HG02798 (cell line): ENCODE measurements at regions not wholly inside any gene's neighbourhood (a gene's known extent, or its start where the extent isn't known, plus 50 kb on each side); places are given as distances from the start of the nearest gene placed in this dataset.

Experiments used
- ATAC-seq: cut with Tn5 transposase; IDR thresholded peaks from one replicate; pipeline ENCODE4 v1.9.1; 2021; ENCODE audit warnings: mild to moderate bottlenecking; ENCODE audit not compliant: unreplicated experiment, poor library complexity

DNA sequence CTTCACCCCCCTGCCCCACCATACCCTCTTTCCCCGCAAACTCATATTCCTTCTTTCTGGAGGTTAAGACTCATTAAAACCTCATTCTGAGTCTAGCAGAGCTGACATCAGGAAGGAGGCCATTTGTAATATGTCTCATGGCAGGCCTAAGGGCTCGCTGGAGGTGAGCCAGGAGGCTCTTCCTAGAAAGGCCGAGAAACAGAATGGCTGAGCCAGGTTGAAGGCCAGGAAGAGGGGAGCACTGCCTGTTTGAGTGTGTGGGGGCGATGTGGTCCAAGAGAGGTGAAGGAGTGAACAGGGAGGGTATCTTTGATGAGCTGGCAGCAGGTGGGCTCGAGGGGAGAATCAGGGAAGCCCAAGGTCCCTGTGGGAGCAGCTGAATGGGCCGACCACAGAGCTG is 317.3 kb downstream of the TLE3 start:
- no peak for ATAC-seq

DNA sequence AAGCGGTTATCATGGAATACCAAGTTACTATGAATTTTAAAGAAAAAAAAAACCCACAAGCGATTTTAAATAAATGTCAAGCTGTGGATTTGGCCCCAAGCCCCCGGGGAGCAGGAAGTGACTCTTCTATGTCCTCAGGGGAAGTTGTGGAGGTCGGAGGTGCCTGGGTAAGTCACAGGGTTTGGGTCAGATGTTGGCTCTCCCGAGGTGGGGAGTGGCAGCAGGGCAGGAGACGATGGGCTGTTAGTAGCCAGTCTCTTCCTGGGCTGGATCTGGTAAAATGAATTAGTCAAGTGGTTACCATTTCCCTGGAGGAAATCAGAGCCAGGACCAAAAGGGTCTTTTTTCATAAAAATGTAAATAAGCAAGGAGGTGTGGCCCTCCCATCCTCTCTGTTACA is 316.7 kb downstream of the TLE3 start:
- no peak for ATAC-seq

DNA sequence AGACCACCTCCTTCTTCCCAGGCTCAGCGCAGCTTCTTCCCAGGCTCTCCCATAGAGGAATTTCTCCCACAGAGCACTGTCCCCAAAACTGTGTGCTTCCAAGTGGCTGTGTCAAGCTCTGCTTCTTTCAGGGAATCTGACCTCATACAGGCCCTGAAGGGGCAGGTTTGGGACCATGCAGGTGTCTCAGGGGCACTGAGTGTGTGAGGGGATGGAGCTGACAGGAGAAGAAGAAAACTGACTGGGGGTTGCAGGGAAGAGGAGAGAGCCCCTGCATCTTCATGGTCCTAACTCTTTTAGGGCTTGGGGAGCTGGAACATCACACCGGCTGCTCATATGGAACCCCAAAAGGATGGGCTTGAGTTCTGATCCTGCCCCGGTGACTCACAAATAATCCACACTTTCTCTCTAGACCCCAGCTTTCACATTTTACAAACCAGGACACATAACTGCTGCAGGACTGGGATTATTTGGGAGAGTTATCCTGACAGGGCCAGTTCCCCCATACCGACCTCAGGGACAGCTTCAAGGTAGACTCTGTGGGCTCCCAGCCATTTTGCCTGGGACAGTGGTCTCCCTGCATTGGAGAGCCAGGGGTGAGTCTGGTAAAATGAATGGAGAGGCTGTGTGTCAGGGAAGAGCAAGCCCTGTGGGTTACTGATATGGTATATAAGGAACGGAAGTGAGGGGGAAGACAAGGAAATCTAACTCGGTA is 316.1 kb downstream of the TLE3 start:
- no peak for ATAC-seq

DNA sequence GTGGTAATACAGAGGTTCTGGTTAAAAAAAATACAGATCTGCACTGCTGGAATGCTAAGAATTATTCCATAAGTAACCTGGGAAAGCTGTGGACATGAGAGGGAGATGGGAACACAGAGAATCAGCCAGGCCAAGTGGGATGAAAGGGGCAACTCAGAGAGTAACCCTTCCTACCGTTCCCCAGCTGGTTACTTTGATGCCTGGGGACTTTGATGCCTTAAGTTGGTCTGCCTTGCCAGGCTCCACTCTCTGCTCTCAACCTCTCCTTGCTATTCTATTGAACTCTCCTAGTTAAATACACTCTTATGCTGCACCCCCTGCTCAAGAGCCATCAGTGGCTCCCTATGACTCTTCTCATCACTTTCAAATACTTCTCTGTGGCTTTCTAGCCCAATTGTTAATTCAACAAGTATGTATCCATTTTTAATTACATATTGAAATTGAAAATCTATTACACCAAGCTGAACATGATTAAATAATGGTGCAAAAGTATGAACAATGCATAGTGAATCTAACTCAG is 315.5 kb downstream of the TLE3 start:
- ATAC-seq, result no peak

DNA sequence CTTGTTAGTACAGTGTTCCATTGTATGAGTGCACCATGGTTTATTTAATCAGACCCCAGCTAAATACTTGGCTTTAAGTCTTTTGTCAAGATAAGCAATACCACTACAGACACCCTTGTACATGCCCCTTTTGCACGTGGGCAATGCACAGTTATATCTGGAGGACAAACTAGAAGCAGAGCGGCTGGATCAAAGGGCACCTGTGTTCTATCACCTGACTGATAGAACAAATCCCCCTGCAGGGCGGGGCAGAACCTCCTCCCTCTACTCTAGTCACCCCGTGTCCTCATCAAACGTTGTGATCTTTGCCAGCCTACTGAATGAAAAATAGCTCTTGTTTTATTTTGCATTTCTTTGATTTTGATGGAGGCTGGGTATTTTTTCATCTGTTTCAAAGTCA is 314.9 kb downstream of the TLE3 start:
- no peak for ATAC-seq

DNA sequence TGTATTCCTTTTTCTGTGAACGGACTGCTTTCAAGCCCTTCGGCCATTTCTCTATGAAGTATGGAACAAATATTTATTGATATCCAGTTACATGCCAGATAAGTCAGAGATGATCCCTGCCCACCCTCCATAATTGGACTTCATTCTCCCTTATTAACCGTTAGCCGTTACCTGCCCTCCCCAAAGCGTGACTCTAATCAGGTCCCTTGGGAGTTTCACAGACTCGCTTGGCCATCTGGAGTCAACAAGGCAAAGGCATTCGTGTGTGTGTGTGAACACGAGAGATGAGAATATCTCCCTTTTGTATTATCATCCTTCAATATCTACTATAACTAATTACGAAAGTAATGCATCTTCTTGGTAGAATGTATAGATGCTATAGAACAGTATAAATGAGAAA is 314.5 kb downstream of the TLE3 start:
- ATAC-seq, result no peak

DNA sequence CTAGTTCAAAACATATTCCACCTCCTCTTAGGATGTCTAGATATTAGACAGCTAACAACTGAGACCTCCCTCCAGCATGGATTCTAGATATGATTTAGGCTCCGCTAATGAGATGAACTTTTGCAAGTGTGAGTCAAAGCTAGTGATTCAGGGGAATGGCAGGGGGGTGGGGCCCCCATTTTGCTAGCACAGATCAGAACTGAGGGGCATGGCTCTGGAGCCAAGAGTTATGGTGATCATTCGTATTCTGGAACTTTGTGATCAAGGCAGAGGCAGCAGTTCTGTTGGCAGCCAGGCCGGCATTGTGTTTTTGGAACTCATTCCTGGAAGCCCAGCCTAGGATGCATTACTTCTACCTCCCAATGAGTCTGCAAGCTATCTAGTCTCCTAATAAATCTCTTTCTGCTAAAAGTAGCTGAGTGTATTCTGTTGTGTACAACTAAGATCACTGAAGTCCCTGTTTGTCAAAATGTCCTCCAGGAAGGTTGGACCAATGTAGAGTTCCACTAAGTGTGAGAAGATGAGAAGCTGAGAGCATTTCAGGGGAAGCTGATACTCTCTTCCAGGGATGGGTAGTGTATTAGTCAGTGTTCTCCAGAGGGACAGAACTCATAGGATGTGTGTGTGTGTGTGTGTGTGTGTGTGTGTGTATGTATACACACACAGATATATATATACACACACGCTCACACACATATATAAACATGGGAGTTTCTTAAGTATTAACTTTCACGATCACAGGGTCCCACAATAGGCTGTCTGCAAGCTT is 312.7 kb downstream of the TLE3 start:
- no peak for ATAC-seq

DNA sequence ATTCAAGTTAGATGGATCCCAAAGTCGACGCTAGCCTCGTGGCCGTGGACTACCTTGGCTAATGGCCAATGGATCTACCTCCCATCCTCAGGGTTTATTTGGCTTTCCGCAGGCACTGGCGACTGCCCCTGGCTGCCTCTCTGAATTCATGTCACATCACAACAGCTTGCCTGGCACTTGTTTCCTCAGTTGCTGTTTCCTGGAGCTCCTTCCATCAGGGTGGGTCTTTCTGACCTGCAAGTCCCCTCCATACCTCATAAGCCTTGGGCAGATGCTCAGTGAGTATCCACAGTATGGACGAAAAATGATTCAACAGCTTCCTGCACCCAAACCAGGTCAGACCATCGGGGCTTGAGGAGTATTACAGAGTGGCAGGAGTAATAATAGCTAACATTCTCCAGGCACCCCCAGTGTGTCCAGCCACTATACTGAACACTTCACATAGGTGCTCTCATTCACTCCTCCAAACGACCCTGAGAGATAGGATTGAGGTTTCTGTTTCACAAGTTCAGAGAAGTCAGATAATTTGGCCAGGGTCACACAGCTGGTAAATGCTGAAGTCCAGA is 311.5 kb downstream of the TLE3 start:
- ATAC-seq, result no peak

DNA sequence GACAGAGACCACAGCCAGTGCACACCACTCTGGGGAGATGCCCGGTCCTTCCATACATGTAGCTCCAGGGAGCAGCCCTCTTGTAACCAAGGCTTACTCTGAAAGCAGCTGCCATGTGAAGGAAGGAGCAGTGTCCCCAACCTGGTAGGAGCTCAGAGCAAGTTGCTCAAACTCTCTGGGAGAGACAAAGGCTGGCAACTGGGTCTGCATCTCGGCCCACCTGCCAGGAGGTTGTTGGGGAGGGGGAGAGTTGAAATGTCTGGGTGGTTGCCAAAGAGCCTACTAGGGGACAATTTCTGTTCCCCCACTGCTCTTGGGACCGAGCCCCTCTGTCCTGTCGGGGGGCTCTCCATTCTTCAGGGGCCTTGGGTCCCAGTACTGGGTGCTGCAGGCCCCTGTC is 309.9 kb downstream of the TLE3 start:
- no peak for ATAC-seq

DNA sequence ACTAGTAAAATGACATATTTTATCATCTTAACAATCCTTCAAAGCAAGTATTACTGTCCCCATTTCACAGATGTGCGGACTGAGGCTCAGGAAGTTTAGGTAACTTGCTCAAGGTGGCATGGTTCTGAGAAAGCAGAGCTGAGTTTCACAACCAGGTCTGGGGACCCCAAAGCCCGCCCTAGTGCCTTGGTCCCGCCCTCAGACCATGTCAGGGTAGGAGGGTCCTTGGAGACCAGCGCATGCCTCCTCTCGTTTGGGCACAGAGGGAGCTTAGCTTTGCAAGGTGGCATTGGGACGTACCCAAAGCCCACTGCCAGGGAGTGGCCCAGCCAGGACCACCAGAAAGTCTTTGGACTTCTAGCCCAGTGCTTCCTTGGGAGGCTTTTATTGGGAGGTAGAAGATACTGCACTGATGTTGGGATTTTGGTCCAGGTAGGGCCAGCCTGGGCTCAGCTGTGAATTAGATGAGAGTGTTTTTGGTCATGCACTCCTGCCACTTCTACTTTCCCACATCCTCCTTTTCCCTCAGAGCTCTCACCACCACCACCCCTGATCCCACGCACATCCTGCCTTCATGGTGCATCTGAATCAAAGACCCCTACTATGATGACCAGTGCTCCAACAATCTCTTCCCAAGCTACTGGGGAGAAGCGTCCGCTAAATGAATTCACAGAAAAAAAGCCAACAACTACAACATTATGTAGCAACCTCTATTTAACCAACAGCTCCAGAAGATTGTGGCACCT is 307.9 kb downstream of the TLE3 start:
- ATAC-seq, result no peak

DNA sequence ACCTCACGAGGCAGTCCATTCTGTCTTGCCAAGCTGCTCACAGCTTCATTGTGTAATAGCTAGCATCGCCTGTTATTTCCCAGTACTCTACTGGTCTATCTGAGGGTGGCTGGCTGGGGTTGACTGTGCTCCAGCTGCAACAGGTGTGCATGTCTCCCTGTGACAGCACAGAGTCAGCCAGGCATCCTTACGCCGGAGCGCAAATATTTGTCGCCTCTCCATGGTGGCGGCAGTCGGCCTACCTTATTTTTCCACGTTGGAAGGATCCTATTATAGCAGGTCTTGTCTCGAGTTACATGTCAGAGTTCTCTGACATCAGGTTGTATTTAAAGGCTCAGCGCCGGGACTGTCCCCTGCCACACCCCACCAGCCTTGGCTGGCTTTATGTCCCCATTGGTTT is 307.1 kb downstream of the TLE3 start:
- ATAC-seq, result no peak

DNA sequence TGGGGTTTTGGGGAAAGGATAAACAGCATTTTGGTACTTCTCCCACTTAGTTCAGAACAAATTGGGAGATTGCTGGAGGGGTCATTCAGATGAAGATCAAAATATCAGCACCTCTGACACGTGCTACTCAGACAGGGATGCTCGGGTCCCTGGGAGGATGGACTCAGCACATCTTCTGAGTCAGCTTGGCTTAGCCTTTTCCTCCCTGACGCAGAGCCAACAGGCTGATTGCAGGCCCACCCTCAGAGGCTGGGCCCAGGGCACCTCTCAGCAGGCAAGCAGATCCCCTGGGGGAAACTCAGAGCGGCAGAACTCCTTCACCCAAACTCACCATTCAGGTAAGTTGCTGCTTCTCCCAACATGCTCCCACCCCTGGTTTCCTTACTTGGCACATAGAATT is 304.9 kb downstream of the TLE3 start:
- ATAC-seq, result no peak

DNA sequence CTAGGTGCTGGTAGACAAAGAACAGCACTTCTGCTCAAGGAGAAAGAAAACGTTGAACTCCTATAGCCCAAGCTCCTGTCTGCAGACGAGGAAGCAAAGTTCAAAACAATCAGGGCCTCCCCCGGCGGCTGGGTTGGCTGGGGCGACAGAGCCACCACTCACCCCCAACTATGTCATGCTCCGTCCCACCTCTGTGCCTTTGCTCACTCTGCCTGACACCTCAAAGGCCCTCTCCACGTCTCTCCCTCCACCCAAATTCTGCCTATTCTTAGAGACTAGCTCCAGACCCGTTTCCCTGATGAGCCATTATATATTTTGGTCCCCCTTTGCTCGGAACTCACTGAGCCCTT is 304.3 kb downstream of the TLE3 start:
- no peak for ATAC-seq

DNA sequence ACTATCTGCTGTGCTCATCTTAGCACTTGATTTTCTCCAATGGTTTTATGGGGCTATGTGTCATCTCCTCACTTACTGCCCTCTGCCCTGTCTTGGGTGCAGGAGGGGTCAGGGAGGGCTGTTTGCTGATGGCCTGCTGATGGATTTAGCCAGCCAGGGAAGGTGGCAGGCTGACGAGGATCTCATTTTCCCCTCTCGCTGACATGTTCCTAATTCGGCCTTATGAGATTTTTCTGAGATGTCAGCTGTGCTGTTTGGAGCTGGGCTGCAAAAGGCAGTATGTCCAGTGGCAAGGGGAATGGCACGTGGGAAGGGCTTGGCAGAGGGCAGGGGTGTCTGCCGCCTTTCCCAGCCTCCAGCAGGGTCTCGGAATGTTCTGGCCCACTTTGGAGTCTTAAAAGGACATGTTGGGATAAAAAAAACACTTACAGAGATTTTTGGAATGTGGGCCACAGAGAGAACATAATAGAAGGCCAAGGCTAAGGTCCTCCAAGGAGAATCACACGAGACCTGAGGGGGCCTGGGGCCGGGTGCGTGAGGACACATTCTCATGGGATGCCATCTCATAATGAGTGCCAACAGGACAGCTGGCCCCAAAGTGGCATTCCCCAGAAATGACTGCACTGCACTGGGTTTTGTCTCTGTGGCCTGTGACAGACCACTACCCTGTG is 303.8 kb downstream of the TLE3 start:
- no peak for ATAC-seq

DNA sequence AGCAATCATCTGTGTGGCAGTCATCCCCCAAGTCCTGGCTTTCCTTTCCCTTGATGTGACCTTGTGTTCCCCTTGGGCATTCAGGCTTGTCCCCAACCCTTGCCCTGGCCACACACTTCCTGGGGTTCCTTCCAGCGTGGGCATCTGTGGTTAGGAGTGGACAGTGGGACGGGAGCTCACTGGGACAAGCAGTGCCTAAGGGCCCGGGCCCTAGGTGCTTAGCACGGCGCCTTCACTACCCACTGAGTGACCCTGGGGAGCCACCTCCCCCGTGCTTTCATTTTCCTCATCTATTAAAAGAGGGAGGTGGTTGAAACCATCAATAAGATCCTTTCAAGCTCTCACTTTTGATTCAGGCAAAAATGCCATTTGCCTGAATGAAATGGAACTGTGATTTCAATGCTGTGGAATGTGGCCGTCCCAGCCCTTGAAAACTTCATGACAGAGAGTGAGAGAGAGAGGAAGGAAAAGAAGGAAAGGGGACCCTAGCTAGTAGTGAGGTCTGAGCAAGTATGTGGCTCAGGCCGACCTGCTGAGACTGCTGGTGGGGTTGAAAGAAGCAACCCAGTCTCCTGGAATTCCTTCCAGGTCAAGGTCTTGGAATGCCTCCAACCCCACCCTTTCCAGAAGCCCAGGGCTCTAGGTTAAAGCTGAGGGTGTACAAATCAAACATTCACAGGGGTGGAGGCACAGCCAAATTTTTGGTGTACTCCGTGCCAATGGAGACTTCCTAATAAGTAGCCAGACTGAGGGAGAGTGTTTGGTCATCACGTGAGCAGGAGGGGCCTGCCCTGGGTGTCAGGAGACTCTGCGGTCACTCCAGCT is 302.9 kb downstream of the TLE3 start:
- no peak for ATAC-seq

DNA sequence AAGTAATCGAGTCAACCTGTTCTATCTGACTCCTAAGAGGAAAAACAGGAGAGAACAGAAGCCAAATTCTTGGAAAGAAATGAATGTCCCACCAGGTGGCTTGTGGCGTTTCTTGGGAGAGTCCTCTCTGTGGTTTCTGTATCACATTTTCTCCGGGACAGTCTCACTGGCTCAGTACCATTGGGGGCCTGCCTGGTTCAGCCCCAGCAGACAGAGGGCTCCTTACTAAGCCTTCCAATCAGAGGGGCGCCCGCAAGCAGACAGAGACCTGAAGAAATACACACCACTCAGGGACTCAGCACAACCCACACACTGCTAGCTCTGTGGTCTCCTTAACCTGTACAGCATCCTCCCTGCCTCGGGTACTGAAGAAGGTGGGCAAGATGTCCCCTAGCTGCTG is 302.1 kb downstream of the TLE3 start:
- no peak for ATAC-seq

DNA sequence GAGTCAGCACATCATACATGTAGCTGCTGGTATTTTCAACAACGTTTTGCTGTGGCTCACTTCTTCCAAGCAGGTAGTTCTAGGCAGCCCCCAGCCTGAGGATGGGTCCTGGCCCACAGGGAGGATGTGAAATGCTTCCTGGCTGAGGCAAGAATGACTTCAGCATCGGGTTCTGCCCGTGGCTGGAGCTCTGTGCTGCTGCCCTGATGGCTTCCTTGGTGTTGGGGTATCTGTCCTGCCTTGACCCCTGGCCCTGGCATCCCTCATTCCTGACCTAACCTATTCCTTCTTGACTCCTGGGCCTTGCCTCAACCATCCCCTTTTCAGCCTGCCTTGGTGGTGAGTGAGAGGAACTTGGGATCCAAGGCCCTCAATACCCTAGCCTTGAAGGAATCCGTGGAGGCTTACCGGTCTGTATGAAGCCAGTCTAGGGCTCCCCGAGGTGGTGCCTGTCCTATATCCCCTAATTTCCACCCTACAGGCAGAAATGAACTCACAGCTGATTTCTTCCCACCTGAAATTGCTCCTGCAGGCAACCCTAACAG is 300.6 kb downstream of the TLE3 start:
- no peak for ATAC-seq

DNA sequence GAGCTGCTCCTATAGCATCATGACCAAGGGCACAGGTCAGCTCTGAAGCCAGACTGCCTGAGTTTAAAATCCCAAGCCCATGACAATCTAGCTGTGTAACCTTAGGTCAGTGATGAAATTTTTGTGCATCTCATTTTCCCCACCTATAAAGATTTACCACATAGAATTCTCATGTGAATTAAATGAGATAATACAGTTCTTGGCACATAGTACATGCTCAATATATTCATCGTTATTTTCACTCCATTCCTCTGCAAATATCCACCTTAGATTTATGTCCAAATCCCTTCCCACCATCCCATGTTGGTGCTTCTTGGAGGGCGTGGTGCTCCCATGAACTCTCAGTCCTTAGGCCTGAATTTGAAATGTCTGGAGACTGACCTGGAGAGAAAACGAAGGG is 300.1 kb downstream of the TLE3 start:
- ATAC-seq, result no peak

DNA sequence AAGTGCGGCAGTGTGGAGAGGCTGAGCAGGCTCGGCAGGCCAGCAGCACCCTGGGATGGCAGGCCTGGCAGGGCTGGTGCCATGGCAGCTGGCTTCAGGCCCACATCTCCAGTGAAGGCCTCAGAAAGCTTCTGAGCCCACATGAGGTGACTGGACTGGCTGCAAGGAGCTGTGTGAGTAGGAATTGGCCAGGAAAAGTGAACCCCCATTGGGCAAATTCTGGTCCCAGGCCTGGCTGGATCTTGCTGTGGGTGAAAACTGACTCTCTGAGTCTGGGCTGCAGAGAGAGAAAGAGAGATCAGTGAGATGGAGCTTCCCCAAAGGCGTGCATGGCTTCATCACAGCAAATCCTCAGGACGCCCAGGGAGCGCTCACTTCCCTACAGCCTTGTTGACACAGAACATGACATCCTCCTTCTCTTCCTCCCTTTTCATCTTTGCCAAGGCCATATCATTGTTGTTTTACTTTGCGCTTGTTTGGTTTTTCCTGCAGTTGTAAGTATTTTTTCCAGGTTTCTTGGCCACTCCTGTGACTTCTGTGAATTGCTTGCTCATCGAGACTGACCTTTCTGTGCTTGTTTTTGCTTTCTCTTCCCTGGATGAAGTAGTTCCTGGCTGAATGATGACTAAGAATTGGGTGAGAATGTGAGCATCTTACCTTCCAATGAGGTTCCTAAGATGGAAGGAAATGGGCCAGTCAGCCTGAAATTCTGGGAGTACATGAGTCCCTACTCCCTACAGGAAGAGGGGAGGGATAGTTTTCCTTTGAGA is 299.1 kb downstream of the TLE3 start:
- ATAC-seq, result no peak
